Fibroblast of lung (primary cell): ENCODE measurements at regions not wholly inside any gene's neighbourhood (a gene's known extent, or its start where the extent isn't known, plus 50 kb on each side); places are given as distances from the start of the nearest gene placed in this dataset.

Source experiments
- DNase-seq, 2 donors: peaks; one replicate each; pipeline versions ENCODE4 v3.0.0 to v3.0.0-alpha.2; 2010; ENCODE audit warnings: low read depth in 2 of 2
- H2AFZ ChIP-seq: 2 replicates; pipeline ENCODE4 v1.5.1; 2012; ENCODE audit warnings: low read length, control low read depth, inconsistent platforms
- H3K27ac ChIP-seq: 2 replicates; pipeline ENCODE4 v1.5.1; 2011; ENCODE audit warnings: low read length, control low read depth; ENCODE audit not compliant: insufficient read depth
- H3K27me3 ChIP-seq: 2 replicates; pipeline ENCODE4 v1.5.1; 2011; ENCODE audit warnings: mild to moderate bottlenecking, low read length; ENCODE audit not compliant: control insufficient read depth, insufficient read depth
- H3K36me3 ChIP-seq: 2 replicates; pipeline ENCODE4 v1.5.1; 2011; ENCODE audit warnings: low read length; ENCODE audit not compliant: control insufficient read depth, insufficient read depth
- H3K4me1 ChIP-seq: 2 replicates; pipeline ENCODE4 v1.5.1; 2011; ENCODE audit warnings: low read length; ENCODE audit not compliant: control insufficient read depth, insufficient read depth; ENCODE audit errors: extremely low read depth
- H3K4me2 ChIP-seq: 2 replicates; pipeline ENCODE4 v1.5.1; 2011; ENCODE audit warnings: low read length, control low read depth; ENCODE audit not compliant: insufficient read depth; ENCODE audit errors: extremely low read depth
- H3K4me3 ChIP-seq, 4 experiments: fragments of 200-600 bp in 1 of 4; sonication (generic) in 1 of 4; replicated peaks in 1 of 4; 2 replicates each; pipeline ENCODE4 v1.5.1; 2011 to 2016; ENCODE audit warnings: low read length in 4 of 4, low read depth in 3 of 4, mild to moderate bottlenecking in 3 of 4, control low read depth in 2 of 4, inconsistent platforms in 1 of 4, mixed read lengths in 1 of 4; ENCODE audit not compliant: insufficient read depth in 1 of 4; ENCODE audit errors: control extremely low read depth in 1 of 4
- H3K79me2 ChIP-seq: 2 replicates; pipeline ENCODE4 v1.5.1; 2012; ENCODE audit warnings: mild to moderate bottlenecking, low read length, inconsistent platforms; ENCODE audit not compliant: control insufficient read depth, insufficient read depth
- H3K9ac ChIP-seq: 2 replicates; pipeline ENCODE4 v1.5.1; 2011; ENCODE audit warnings: mild to moderate bottlenecking, low read length, control low read depth; ENCODE audit not compliant: insufficient read depth
- H3K9me3 ChIP-seq: 2 replicates; pipeline ENCODE4 v1.5.1; 2012; ENCODE audit warnings: low read depth, low read length; ENCODE audit not compliant: control insufficient read depth, insufficient read depth
- H4K20me1 ChIP-seq: 2 replicates; pipeline ENCODE4 v1.5.1; 2011; ENCODE audit warnings: low read length; ENCODE audit not compliant: control insufficient read depth, insufficient read depth; ENCODE audit errors: extremely low read depth
- CTCF ChIP-seq, 2 donors: IDR thresholded peaks in 1 of 2; conservative IDR thresholded peaks in 1 of 2; 1 replicate in 1 of 2; 2 replicates in 1 of 2; pipeline ENCODE4 v1.5.1; 2011 to 2012; ENCODE audit warnings: low read length in 2 of 2, control low read depth in 1 of 2, inconsistent platforms in 1 of 2, low read depth in 1 of 2, mild to moderate bottlenecking in 1 of 2
- EZH2 ChIP-seq: IDR thresholded peaks from 2 replicates; pipeline ENCODE4 v1.5.1; 2012; ENCODE audit warnings: low read length, control low read depth, mild to moderate bottlenecking; ENCODE audit errors: missing control alignments

- Histone ChIP-seq H4K20me1 (no peaks in the 10 kb centered on the region), H3K4me1 (no peaks in the 10 kb centered on the region), H3K9me3 (no peaks in the 10 kb centered on the region), H2AFZ (no peak overlapping the region), H3K79me2 (no peaks in the 10 kb centered on the region), H3K36me3 (no peaks in the 10 kb centered on the region), H3K4me2 (no peak overlapping the region), H3K9ac (no peak overlapping the region), H3K27ac (no peak overlapping the region), H3K27me3 (no peaks in the 10 kb centered on the region), H3K4me3 (no peak overlapping the region)
- TF ChIP-seq EZH2 (no peak), CTCF (conservative IDR thresholded peaks at IDR 0.05 in 1 of 2, IDR thresholded peaks at IDR 0.05 in 1 of 2; ENCODE audit: low read depth in 1 of 2, low read length in 2 of 2) (no peak)
- DNase-seq, result no peak
Measured at GRCh38 chr4:14614840-14615239, 387.4 kb upstream of the CPEB2 start.

- Histone ChIP-seq H3K4me1 (no peaks in the 10 kb centered on the region), H3K79me2 (no peaks in the 10 kb centered on the region), H3K36me3 (no peaks in the 10 kb centered on the region), H2AFZ (no peak overlapping the region), H3K27me3 (no peaks in the 10 kb centered on the region), H3K4me2 (no peak overlapping the region), H3K9me3 (no peaks in the 10 kb centered on the region), H3K27ac (no peak overlapping the region), H3K4me3 (no peak overlapping the region), H4K20me1 (no peaks in the 10 kb centered on the region), H3K9ac (no peak overlapping the region)
- no peak for TF ChIP-seq EZH2
- no peak for DNase-seq
Measured at GRCh38 chr4:14615671-14616070, 386.6 kb upstream of the CPEB2 start.

- TF ChIP-seq EZH2 (no peak), CTCF (conservative IDR thresholded peaks at IDR 0.05 in 1 of 2, IDR thresholded peaks at IDR 0.05 in 1 of 2; ENCODE audit: low read depth in 1 of 2, low read length in 2 of 2) (no peak)
- no peak overlapping the region for H2AFZ ChIP-seq
- no peak overlapping the region for H3K27ac ChIP-seq
- no peaks in the 10 kb centered on the region for H3K36me3 ChIP-seq
- H3K9me3 ChIP-seq, result no peaks in the 10 kb centered on the region
- no peaks in the 10 kb centered on the region for H3K79me2 ChIP-seq
- no peak overlapping the region for H3K4me3 ChIP-seq
- H3K4me1 ChIP-seq, result no peaks in the 10 kb centered on the region
- no peak for DNase-seq
- H3K9ac ChIP-seq, result no peak overlapping the region
- H3K4me2 ChIP-seq, result no peak overlapping the region
- H3K27me3 ChIP-seq, result no peaks in the 10 kb centered on the region
- H4K20me1 ChIP-seq, result no peaks in the 10 kb centered on the region
Measured at GRCh38 chr4:14620567-14621141, 381.6 kb upstream of the CPEB2 start.
